Fibroblast of lung (primary cell): ENCODE measurements at regions not wholly inside any gene's neighbourhood (a gene's known extent, or its start where the extent isn't known, plus 50 kb on each side); places are given as distances from the start of the nearest gene placed in this dataset.

Experiments
- DNase-seq, 2 donors: peaks; one replicate each; pipeline versions ENCODE4 v3.0.0 to v3.0.0-alpha.2; 2010; ENCODE audit warnings: low read depth in 2 of 2
- H2AFZ ChIP-seq: 2 replicates; pipeline ENCODE4 v1.5.1; 2012; ENCODE audit warnings: low read length, control low read depth, inconsistent platforms
- H3K27ac ChIP-seq: 2 replicates; pipeline ENCODE4 v1.5.1; 2011; ENCODE audit warnings: low read length, control low read depth; ENCODE audit not compliant: insufficient read depth
- H3K27me3 ChIP-seq: 2 replicates; pipeline ENCODE4 v1.5.1; 2011; ENCODE audit warnings: mild to moderate bottlenecking, low read length; ENCODE audit not compliant: control insufficient read depth, insufficient read depth
- H3K36me3 ChIP-seq: 2 replicates; pipeline ENCODE4 v1.5.1; 2011; ENCODE audit warnings: low read length; ENCODE audit not compliant: control insufficient read depth, insufficient read depth
- H3K4me1 ChIP-seq: 2 replicates; pipeline ENCODE4 v1.5.1; 2011; ENCODE audit warnings: low read length; ENCODE audit not compliant: control insufficient read depth, insufficient read depth; ENCODE audit errors: extremely low read depth
- H3K4me2 ChIP-seq: 2 replicates; pipeline ENCODE4 v1.5.1; 2011; ENCODE audit warnings: low read length, control low read depth; ENCODE audit not compliant: insufficient read depth; ENCODE audit errors: extremely low read depth
- H3K4me3 ChIP-seq, 4 experiments: fragments of 200-600 bp in 1 of 4; sonication (generic) in 1 of 4; replicated peaks in 1 of 4; 2 replicates each; pipeline ENCODE4 v1.5.1; 2011 to 2016; ENCODE audit warnings: low read length in 4 of 4, low read depth in 3 of 4, mild to moderate bottlenecking in 3 of 4, control low read depth in 2 of 4, inconsistent platforms in 1 of 4, mixed read lengths in 1 of 4; ENCODE audit not compliant: insufficient read depth in 1 of 4; ENCODE audit errors: control extremely low read depth in 1 of 4
- H3K79me2 ChIP-seq: 2 replicates; pipeline ENCODE4 v1.5.1; 2012; ENCODE audit warnings: mild to moderate bottlenecking, low read length, inconsistent platforms; ENCODE audit not compliant: control insufficient read depth, insufficient read depth
- H3K9ac ChIP-seq: 2 replicates; pipeline ENCODE4 v1.5.1; 2011; ENCODE audit warnings: mild to moderate bottlenecking, low read length, control low read depth; ENCODE audit not compliant: insufficient read depth
- H3K9me3 ChIP-seq: 2 replicates; pipeline ENCODE4 v1.5.1; 2012; ENCODE audit warnings: low read depth, low read length; ENCODE audit not compliant: control insufficient read depth, insufficient read depth
- H4K20me1 ChIP-seq: 2 replicates; pipeline ENCODE4 v1.5.1; 2011; ENCODE audit warnings: low read length; ENCODE audit not compliant: control insufficient read depth, insufficient read depth; ENCODE audit errors: extremely low read depth
- CTCF ChIP-seq, 2 donors: IDR thresholded peaks in 1 of 2; conservative IDR thresholded peaks in 1 of 2; 1 replicate in 1 of 2; 2 replicates in 1 of 2; pipeline ENCODE4 v1.5.1; 2011 to 2012; ENCODE audit warnings: low read length in 2 of 2, control low read depth in 1 of 2, inconsistent platforms in 1 of 2, low read depth in 1 of 2, mild to moderate bottlenecking in 1 of 2
- EZH2 ChIP-seq: IDR thresholded peaks from 2 replicates; pipeline ENCODE4 v1.5.1; 2012; ENCODE audit warnings: low read length, control low read depth, mild to moderate bottlenecking; ENCODE audit errors: missing control alignments

- H3K79me2 ChIP-seq = no peaks in the 10 kb centered on the region
- H3K4me2 ChIP-seq = no peak overlapping the region
- DNase-seq = no peak
- H3K27ac ChIP-seq = no peak overlapping the region
- no peak overlapping the region for H2AFZ ChIP-seq
- no peak overlapping the region for H3K9ac ChIP-seq
- no peak overlapping the region for H3K4me3 ChIP-seq
- no peak for TF ChIP-seq EZH2
- no peak for TF ChIP-seq CTCF (conservative IDR thresholded peaks at IDR 0.05 in 1 of 2, IDR thresholded peaks at IDR 0.05 in 1 of 2; ENCODE audit: low read depth in 1 of 2, low read length in 2 of 2)
- H3K9me3 ChIP-seq = no peaks in the 10 kb centered on the region
- no peaks in the 10 kb centered on the region for H3K27me3 ChIP-seq
- H3K36me3 ChIP-seq = no peaks in the 10 kb centered on the region
- no peaks in the 10 kb centered on the region for H4K20me1 ChIP-seq
- H3K4me1 ChIP-seq = peaks cover 5% of the 10 kb centered on the region
Observed at GRCh38 chr1:234710381-234710780, 100.4 kb upstream of the IRF2BP2 start.

GRCh38 chr1:234709473-234710228 lies 99.7 kb upstream of the IRF2BP2 start:
- Histone ChIP-seq H3K4me2 (no peak overlapping the region), H2AFZ (no peak overlapping the region), H4K20me1 (no peaks in the 10 kb centered on the region), H3K36me3 (no peaks in the 10 kb centered on the region), H3K9ac (no peak overlapping the region), H3K27me3 (no peaks in the 10 kb centered on the region), H3K9me3 (no peaks in the 10 kb centered on the region), H3K27ac (no peak overlapping the region), H3K79me2 (no peaks in the 10 kb centered on the region), H3K4me3 (no peak overlapping the region), H3K4me1 (peaks cover 5% of the 10 kb centered on the region)
- DNase-seq = no peak
- no peak for TF ChIP-seq CTCF (conservative IDR thresholded peaks at IDR 0.05 in 1 of 2, IDR thresholded peaks at IDR 0.05 in 1 of 2; ENCODE audit: low read depth in 1 of 2, low read length in 2 of 2)
- TF ChIP-seq EZH2 = no peak

- Histone ChIP-seq H3K4me1 (peaks cover 5% of the 10 kb centered on the region), H4K20me1 (no peaks in the 10 kb centered on the region), H3K9ac (no peak overlapping the region), H3K27me3 (no peaks in the 10 kb centered on the region), H3K9me3 (no peaks in the 10 kb centered on the region), H3K79me2 (no peaks in the 10 kb centered on the region), H3K4me3 (no peak overlapping the region), H3K27ac (no peak overlapping the region), H2AFZ (no peak overlapping the region), H3K4me2 (no peak overlapping the region), H3K36me3 (no peaks in the 10 kb centered on the region)
- DNase-seq = no peak
- TF ChIP-seq EZH2 (no peak), CTCF (conservative IDR thresholded peaks at IDR 0.05 in 1 of 2, IDR thresholded peaks at IDR 0.05 in 1 of 2; ENCODE audit: low read depth in 1 of 2, low read length in 2 of 2) (no peak)
Observed at GRCh38 chr1:234708700-234709395, 98.9 kb upstream of the IRF2BP2 start.
